DND-41 (cell line): ENCODE measurements at regions not wholly inside any gene's neighbourhood (a gene's known extent, or its start where the extent isn't known, plus 50 kb on each side); places are given as distances from the start of the nearest gene placed in this dataset.

Experiments used
- ATAC-seq: fragments of 200-7000 bp; cut with Tn5 transposase; 3 replicates; pipeline ENCODE4 v1.9.1; 2021; ENCODE audit warnings: low read depth; ENCODE audit not compliant: insufficient read depth
- DNase-seq: peaks from one replicate; pipeline ENCODE4 v3.0.0-alpha.2; 2020
- H2AFZ ChIP-seq: 2 replicates; pipeline ENCODE4 v1.6.0; 2012; ENCODE audit warnings: low read depth, low read length
- H3K27ac ChIP-seq: 2 replicates; pipeline ENCODE4 v1.5.1; 2012; ENCODE audit warnings: low read length, inconsistent platforms
- H3K27me3 ChIP-seq: fragments of 200-600 bp; sonication (generic); 2 replicates; pipeline ENCODE4 v1.6.0; 2012; ENCODE audit warnings: low read length, mild to moderate bottlenecking, inconsistent platforms; ENCODE audit not compliant: insufficient read depth, poor library complexity
- H3K36me3 ChIP-seq: 2 replicates; pipeline ENCODE4 v1.5.1; 2012; ENCODE audit warnings: low read length, inconsistent platforms; ENCODE audit not compliant: insufficient read depth
- H3K4me1 ChIP-seq: 2 replicates; pipeline ENCODE4 v1.5.1; 2012; ENCODE audit warnings: mild to moderate bottlenecking, low read length; ENCODE audit not compliant: insufficient read depth
- H3K4me2 ChIP-seq: 2 replicates; pipeline ENCODE4 v1.6.0; 2012; ENCODE audit warnings: mild to moderate bottlenecking, moderate library complexity, low read length, inconsistent platforms; ENCODE audit not compliant: insufficient read depth
- H3K4me3 ChIP-seq, 2 experiments: fragments of 200-600 bp in 1 of 2; shearing (Covaris generic) in 1 of 2; 2 replicates each; pipeline ENCODE4 v1.5.1; 2012 to 2016; ENCODE audit warnings: inconsistent platforms in 2 of 2, low read length in 2 of 2, mild to moderate bottlenecking in 2 of 2, low read depth in 1 of 2, moderate library complexity in 1 of 2
- H3K79me2 ChIP-seq: 2 replicates; pipeline ENCODE4 v1.6.0; 2012; ENCODE audit warnings: low read length, inconsistent platforms; ENCODE audit not compliant: insufficient read depth
- H3K9ac ChIP-seq: 2 replicates; pipeline ENCODE4 v1.6.0; 2012; ENCODE audit warnings: low read depth, mild to moderate bottlenecking, inconsistent platforms, low read length, moderate library complexity
- H3K9me3 ChIP-seq: 2 replicates; pipeline ENCODE4 v1.5.1; 2012; ENCODE audit warnings: low read length, moderate library complexity, mild to moderate bottlenecking, inconsistent platforms; ENCODE audit not compliant: insufficient read depth, severe bottlenecking
- H4K20me1 ChIP-seq: 2 replicates; pipeline ENCODE4 v1.6.0; 2012; ENCODE audit warnings: low read length; ENCODE audit not compliant: insufficient read depth
- CTCF ChIP-seq: IDR thresholded peaks from 2 replicates; pipeline ENCODE4 v1.5.1; 2012; ENCODE audit warnings: borderline replicate concordance, low read length, moderate library complexity, mild to moderate bottlenecking; ENCODE audit not compliant: poor library complexity, severe bottlenecking; ENCODE audit errors: extremely low read depth
- EZH2 ChIP-seq: IDR thresholded peaks from 3 replicates; pipeline ENCODE4 v1.6.1; 2012; ENCODE audit warnings: borderline replicate concordance, low read depth, mild to moderate bottlenecking, moderate library complexity, low read length, inconsistent platforms; ENCODE audit not compliant: severe bottlenecking

DNA sequence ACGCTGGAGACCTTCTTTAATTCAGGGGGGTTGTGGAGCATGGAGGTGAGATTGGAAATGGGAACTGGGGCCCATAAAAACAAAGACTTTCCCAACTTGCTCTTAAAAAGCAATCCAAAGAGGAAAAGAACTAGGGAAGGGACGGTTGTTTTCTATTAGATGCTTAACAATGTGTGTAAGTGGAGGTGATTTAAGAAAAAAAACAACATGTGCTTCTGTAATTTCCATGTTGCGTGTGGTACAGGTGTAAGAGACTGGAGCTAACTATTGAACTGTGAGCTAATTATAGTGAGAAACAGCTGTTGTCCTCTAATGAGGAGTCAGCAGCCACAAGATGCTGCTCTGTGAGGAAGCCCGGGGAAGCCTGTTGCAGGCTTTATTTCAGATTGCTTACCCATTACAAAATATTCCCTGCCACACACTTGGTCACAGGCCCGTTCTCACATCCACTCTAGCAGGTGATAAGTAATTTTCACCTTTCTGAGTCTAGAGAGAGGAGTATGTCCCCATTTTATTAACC, 280.6 kb upstream of the PARD3B start:
- Histone ChIP-seq H3K27me3 (peaks cover 10% of the 10 kb centered on the region), H2AFZ (no peak overlapping the region), H3K9me3 (no peaks in the 10 kb centered on the region), H3K4me1 (no peaks in the 10 kb centered on the region), H3K36me3 (no peaks in the 10 kb centered on the region), H3K9ac (no peak overlapping the region), H3K4me3 (no peak overlapping the region), H3K4me2 (no peak overlapping the region), H4K20me1 (no peaks in the 10 kb centered on the region), H3K79me2 (no peaks in the 10 kb centered on the region), H3K27ac (no peak overlapping the region)
- no peak for DNase-seq
- ATAC-seq = no peak
- no peak for TF ChIP-seq CTCF
- TF ChIP-seq EZH2 = no peak

GRCh38 chr2:204265681-204266181, 279.5 kb upstream of the PARD3B start:
- Histone ChIP-seq H2AFZ (no peak overlapping the region), H3K9ac (no peak overlapping the region), H3K27me3 (peaks cover 8% of the 10 kb centered on the region), H3K9me3 (no peaks in the 10 kb centered on the region), H3K4me3 (no peak overlapping the region), H3K4me1 (no peaks in the 10 kb centered on the region), H3K79me2 (no peaks in the 10 kb centered on the region), H3K4me2 (no peak overlapping the region), H4K20me1 (no peaks in the 10 kb centered on the region), H3K36me3 (no peaks in the 10 kb centered on the region), H3K27ac (no peak overlapping the region)
- DNase-seq = no peak
- ATAC-seq = no peak
- TF ChIP-seq EZH2 (no peak), CTCF (no peak)

- Histone ChIP-seq H3K4me1 (no peaks in the 10 kb centered on the region), H3K9ac (no peak overlapping the region), H3K36me3 (no peaks in the 10 kb centered on the region), H3K4me2 (no peak overlapping the region), H3K4me3 (no peak overlapping the region), H2AFZ (no peak overlapping the region), H3K27ac (no peak overlapping the region), H3K9me3 (no peaks in the 10 kb centered on the region), H3K27me3 (peaks cover 8% of the 10 kb centered on the region), H3K79me2 (no peaks in the 10 kb centered on the region), H4K20me1 (no peaks in the 10 kb centered on the region)
- no peak for DNase-seq
- TF ChIP-seq EZH2 (no peak), CTCF (no peak)
- no peak for ATAC-seq
These were observed 276.8 kb upstream of the PARD3B start for GRCh38 chr2:204268458-204268857.

DNA sequence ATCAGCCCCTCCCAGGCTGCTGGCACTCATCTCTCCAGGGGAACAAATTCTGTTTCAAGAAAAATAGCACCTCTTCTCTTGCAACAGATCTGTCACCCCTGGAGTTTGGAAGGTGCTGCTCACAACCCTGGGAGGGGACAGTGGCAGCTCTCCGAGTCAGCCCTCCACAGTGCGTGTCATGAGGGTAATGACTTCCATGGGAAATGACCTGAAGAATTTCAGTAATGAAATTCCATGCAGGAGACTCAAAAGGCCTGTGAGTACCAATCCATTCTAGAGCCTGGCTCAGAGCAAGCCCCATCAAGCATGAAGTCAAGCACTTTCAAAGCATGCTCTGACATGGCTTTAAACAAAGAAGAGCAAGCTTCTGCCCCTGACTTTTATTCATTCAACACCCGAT, 276.3 kb upstream of the PARD3B start:
- Histone ChIP-seq H3K79me2 (no peaks in the 10 kb centered on the region), H3K9me3 (no peaks in the 10 kb centered on the region), H3K27ac (no peak overlapping the region), H4K20me1 (no peaks in the 10 kb centered on the region), H3K4me1 (no peaks in the 10 kb centered on the region), H3K4me2 (no peak overlapping the region), H3K9ac (no peak overlapping the region), H2AFZ (no peak overlapping the region), H3K27me3 (peaks cover 8% of the 10 kb centered on the region), H3K36me3 (no peaks in the 10 kb centered on the region), H3K4me3 (no peak overlapping the region)
- ATAC-seq (no peak), DNase-seq (no peak)
- no peak for TF ChIP-seq CTCF
- TF ChIP-seq EZH2 = no peak
